Osteoblast (primary cell): ENCODE measurements at regions not wholly inside any gene's neighbourhood (a gene's known extent, or its start where the extent isn't known, plus 50 kb on each side); places are given as distances from the start of the nearest gene placed in this dataset.

Experiments
- DNase-seq: peaks from one replicate; pipeline ENCODE4 v3.0.0; 2011; ENCODE audit warnings: low spot score, mixed read lengths; ENCODE audit not compliant: insufficient read length; ENCODE audit errors: missing footprints
- H2AFZ ChIP-seq: 2 replicates; pipeline ENCODE4 v1.6.0; 2011; ENCODE audit warnings: mild to moderate bottlenecking, low read length
- H3K27ac ChIP-seq: 2 replicates; pipeline ENCODE4 v1.5.1; 2011; ENCODE audit warnings: mild to moderate bottlenecking, low read depth, low read length, moderate library complexity
- H3K27me3 ChIP-seq: 2 replicates; pipeline ENCODE4 v1.6.0; 2012; ENCODE audit warnings: mild to moderate bottlenecking, control low read depth, inconsistent platforms, low read length, moderate library complexity; ENCODE audit not compliant: insufficient read depth
- H3K36me3 ChIP-seq: 2 replicates; pipeline ENCODE4 v1.5.1; 2011; ENCODE audit warnings: mild to moderate bottlenecking, low read length, control low read depth, moderate library complexity; ENCODE audit not compliant: insufficient read depth
- H3K4me1 ChIP-seq: 2 replicates; pipeline ENCODE4 v1.5.1; 2011; ENCODE audit warnings: mild to moderate bottlenecking, low read length, control low read depth, moderate library complexity; ENCODE audit not compliant: insufficient read depth
- H3K4me2 ChIP-seq: 2 replicates; pipeline ENCODE4 v1.6.0; 2011; ENCODE audit warnings: mild to moderate bottlenecking, low read length; ENCODE audit not compliant: insufficient read depth
- H3K4me3 ChIP-seq: fragments of 200-600 bp; sonication (generic); 3 replicates; pipeline ENCODE4 v1.5.1; 2012; ENCODE audit warnings: mild to moderate bottlenecking, low read length, inconsistent platforms; ENCODE audit not compliant: insufficient read depth
- H3K79me2 ChIP-seq: 2 replicates; pipeline ENCODE4 v1.6.0; 2012; ENCODE audit warnings: mild to moderate bottlenecking, low read length, control low read depth, inconsistent platforms; ENCODE audit not compliant: insufficient read depth
- H3K9me3 ChIP-seq: 2 replicates; pipeline ENCODE4 v1.5.1; 2011; ENCODE audit warnings: low read depth, low read length, control low read depth
- H4K20me1 ChIP-seq: 2 replicates; pipeline ENCODE4 v1.6.0; 2012; ENCODE audit warnings: mild to moderate bottlenecking, low read length, control low read depth; ENCODE audit not compliant: insufficient read depth
- CTCF ChIP-seq: IDR thresholded peaks from 2 replicates; pipeline ENCODE4 v1.5.1; 2011; ENCODE audit warnings: mild to moderate bottlenecking, low read depth, low read length, moderate library complexity; ENCODE audit errors: extremely low read depth

- no peak overlapping the region for H3K4me2 ChIP-seq
These were observed 216.8 kb upstream of the PIK3R1 start for GRCh38 chr5:67998709-67999261.

GRCh38 chr5:67997892-67998457, 217.6 kb upstream of the PIK3R1 start:
- H2AFZ ChIP-seq: no peak overlapping the region
- H3K4me2 ChIP-seq: no peak overlapping the region
- H4K20me1 ChIP-seq: no peaks in the 10 kb centered on the region
- H3K4me3 ChIP-seq: no peak overlapping the region
- no peak for TF ChIP-seq CTCF
- H3K36me3 ChIP-seq: no peaks in the 10 kb centered on the region
- H3K9me3 ChIP-seq: no peaks in the 10 kb centered on the region
- H3K27me3 ChIP-seq: no peaks in the 10 kb centered on the region
- no peak overlapping the region for H3K27ac ChIP-seq
- H3K79me2 ChIP-seq: no peaks in the 10 kb centered on the region
- peaks cover 9% of the 10 kb centered on the region for H3K4me1 ChIP-seq
- no peak for DNase-seq

More at GRCh38 chr5:67998709-67999261, 216.8 kb upstream of the PIK3R1 start:
- DNase-seq: peak; percentile 74
- Histone ChIP-seq H3K9me3 (no peaks in the 10 kb centered on the region), H2AFZ (peak overlapping the region; percentile 43), H3K27ac (peak overlapping the region; percentile 14), H3K27me3 (no peaks in the 10 kb centered on the region), H4K20me1 (no peaks in the 10 kb centered on the region), H3K79me2 (no peaks in the 10 kb centered on the region), H3K36me3 (no peaks in the 10 kb centered on the region), H3K4me1 (peaks cover 5% of the 10 kb centered on the region), H3K4me3 (no peak overlapping the region)
- TF ChIP-seq CTCF: no peak

- peaks cover 15% of the 10 kb centered on the region for H3K4me1 ChIP-seq
- H2AFZ ChIP-seq: no peak overlapping the region
- H3K4me2 ChIP-seq: no peak overlapping the region
- H3K27me3 ChIP-seq: no peaks in the 10 kb centered on the region
- H3K4me3 ChIP-seq: no peak overlapping the region
- TF ChIP-seq CTCF: no peak
- no peaks in the 10 kb centered on the region for H4K20me1 ChIP-seq
- no peaks in the 10 kb centered on the region for H3K9me3 ChIP-seq
- H3K79me2 ChIP-seq: no peaks in the 10 kb centered on the region
- no peak overlapping the region for H3K27ac ChIP-seq
- H3K36me3 ChIP-seq: no peaks in the 10 kb centered on the region
- no peak for DNase-seq
These were observed 218.4 kb upstream of the PIK3R1 start for GRCh38 chr5:67997148-67997547.

GRCh38 chr5:67996596-67996995, 219.0 kb upstream of the PIK3R1 start:
- DNase-seq: no peak
- H3K36me3 ChIP-seq: no peaks in the 10 kb centered on the region
- H4K20me1 ChIP-seq: no peaks in the 10 kb centered on the region
- H2AFZ ChIP-seq: no peak overlapping the region
- H3K79me2 ChIP-seq: no peaks in the 10 kb centered on the region
- H3K4me2 ChIP-seq: no peak overlapping the region
- no peak overlapping the region for H3K4me3 ChIP-seq
- no peak for TF ChIP-seq CTCF
- H3K4me1 ChIP-seq: peaks cover 15% of the 10 kb centered on the region
- H3K27ac ChIP-seq: no peak overlapping the region
- no peaks in the 10 kb centered on the region for H3K27me3 ChIP-seq
- H3K9me3 ChIP-seq: no peaks in the 10 kb centered on the region
